MM.1S (cell line): ENCODE measurements at regions not wholly inside any gene's neighbourhood (a gene's known extent, or its start where the extent isn't known, plus 50 kb on each side); places are given as distances from the start of the nearest gene placed in this dataset.

Source experiments
- EZH2 ChIP-seq: fragments of 300-600 bp; sonication (generic); optimal IDR thresholded peaks from 2 replicates; pipeline ENCODE3; 2017; ENCODE audit warnings: low read depth, mild to moderate bottlenecking, antibody characterized with exemption, low read length, mixed read lengths
- EZH2phosphoT487 ChIP-seq: fragments of 300-600 bp; sonication (generic); IDR thresholded peaks from 2 replicates; pipeline ENCODE4 v1.6.1; 2018; ENCODE audit warnings: antibody characterized with exemption, low read length
- TF ChIP-seq, protein P1 (sequence below): fragments of 300-600 bp; sonication (generic); IDR thresholded peaks from 2 replicates; pipeline ENCODE4 v1.5.1; 2016; ENCODE audit warnings: antibody characterized with exemption, low read length, mixed read lengths

GRCh38 chr1:224519874-224520273 is 85.3 kb upstream of the WDR26 start:
- TF ChIP-seq, protein P1, sequence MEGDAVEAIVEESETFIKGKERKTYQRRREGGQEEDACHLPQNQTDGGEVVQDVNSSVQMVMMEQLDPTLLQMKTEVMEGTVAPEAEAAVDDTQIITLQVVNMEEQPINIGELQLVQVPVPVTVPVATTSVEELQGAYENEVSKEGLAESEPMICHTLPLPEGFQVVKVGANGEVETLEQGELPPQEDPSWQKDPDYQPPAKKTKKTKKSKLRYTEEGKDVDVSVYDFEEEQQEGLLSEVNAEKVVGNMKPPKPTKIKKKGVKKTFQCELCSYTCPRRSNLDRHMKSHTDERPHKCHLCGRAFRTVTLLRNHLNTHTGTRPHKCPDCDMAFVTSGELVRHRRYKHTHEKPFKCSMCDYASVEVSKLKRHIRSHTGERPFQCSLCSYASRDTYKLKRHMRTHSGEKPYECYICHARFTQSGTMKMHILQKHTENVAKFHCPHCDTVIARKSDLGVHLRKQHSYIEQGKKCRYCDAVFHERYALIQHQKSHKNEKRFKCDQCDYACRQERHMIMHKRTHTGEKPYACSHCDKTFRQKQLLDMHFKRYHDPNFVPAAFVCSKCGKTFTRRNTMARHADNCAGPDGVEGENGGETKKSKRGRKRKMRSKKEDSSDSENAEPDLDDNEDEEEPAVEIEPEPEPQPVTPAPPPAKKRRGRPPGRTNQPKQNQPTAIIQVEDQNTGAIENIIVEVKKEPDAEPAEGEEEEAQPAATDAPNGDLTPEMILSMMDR: no peak
- TF ChIP-seq EZH2 (no peak), EZH2phosphoT487 (no peak)
